IPS-20b (cell line): ENCODE measurements at regions not wholly inside any gene's neighbourhood (a gene's known extent, or its start where the extent isn't known, plus 50 kb on each side); places are given as distances from the start of the nearest gene placed in this dataset.
"Not testable (repeated sequence)": the region's sequence is repeated elsewhere in the genome, so short reads cannot be mapped to it uniquely, and the experiment has no call there.

Experiments
- H3K27ac ChIP-seq: one replicate; pipeline ENCODE4 v1.5.1; 2013; ENCODE audit warnings: low read length
- H3K27me3 ChIP-seq: 2 replicates; pipeline ENCODE4 v1.6.1; 2013; ENCODE audit warnings: mild to moderate bottlenecking, low read length, inconsistent platforms; ENCODE audit not compliant: insufficient read depth
- H3K36me3 ChIP-seq: 2 replicates; pipeline ENCODE4 v1.6.1; 2013; ENCODE audit warnings: low read depth, mild to moderate bottlenecking, inconsistent platforms, low read length, moderate library complexity; ENCODE audit not compliant: insufficient read depth
- H3K4me1 ChIP-seq: 2 replicates; pipeline ENCODE4 v1.6.1; 2013; ENCODE audit warnings: mild to moderate bottlenecking, control low read depth, inconsistent platforms, low read length, moderate library complexity; ENCODE audit not compliant: insufficient read depth
- H3K4me3 ChIP-seq: 2 replicates; pipeline ENCODE4 v1.5.1; 2013; ENCODE audit warnings: mild to moderate bottlenecking, low read length, inconsistent platforms
- H3K9ac ChIP-seq: 2 replicates; pipeline ENCODE4 v1.6.1; 2013; ENCODE audit warnings: low read depth, mild to moderate bottlenecking, inconsistent platforms, low read length, moderate library complexity
- H3K9me3 ChIP-seq: 2 replicates; pipeline ENCODE4 v1.6.1; 2013; ENCODE audit warnings: mild to moderate bottlenecking, low read depth, low read length, inconsistent platforms; ENCODE audit not compliant: insufficient read depth

- Histone ChIP-seq H3K4me1 (no peaks in the 10 kb centered on the region), H3K27me3 (no peaks in the 10 kb centered on the region), H3K36me3 (no peaks in the 10 kb centered on the region), H3K27ac (no peak overlapping the region), H3K9ac (no peak overlapping the region), H3K4me3 (no peak overlapping the region), H3K9me3 (no peaks in the 10 kb centered on the region; the same call in 1 of the 2 replicates)
These were observed 247.8 kb upstream of the PLPP4 start for GRCh38 chr10:120209124-120209762.

GRCh38 chr10:120212275-120212674, 244.8 kb upstream of the PLPP4 start:
- no peaks in the 10 kb centered on the region; the same call in none of the 2 replicates for H3K9me3 ChIP-seq
- H3K27ac ChIP-seq: no peak overlapping the region
- H3K36me3 ChIP-seq: no peaks in the 10 kb centered on the region
- no peak overlapping the region for H3K4me3 ChIP-seq
- no peaks in the 10 kb centered on the region for H3K27me3 ChIP-seq
- H3K9ac ChIP-seq: no peak overlapping the region
- no peaks in the 10 kb centered on the region for H3K4me1 ChIP-seq

- not testable (repeated sequence) for H3K9ac ChIP-seq, H3K4me1 ChIP-seq, H3K9me3 ChIP-seq, H3K36me3 ChIP-seq, H3K27ac ChIP-seq, H3K27me3 ChIP-seq, H3K4me3 ChIP-seq
These were observed 243.7 kb upstream of the PLPP4 start for GRCh38 chr10:120213283-120213682.

GRCh38 chr10:120217736-120218135, 239.3 kb upstream of the PLPP4 start:
- no peaks in the 10 kb centered on the region for H3K36me3 ChIP-seq
- H3K4me3 ChIP-seq: no peak overlapping the region
- H3K9me3 ChIP-seq: no peaks in the 10 kb centered on the region; the same call in 1 of the 2 replicates
- no peaks in the 10 kb centered on the region for H3K27me3 ChIP-seq
- H3K27ac ChIP-seq: no peak overlapping the region
- H3K4me1 ChIP-seq: no peaks in the 10 kb centered on the region
- H3K9ac ChIP-seq: no peak overlapping the region

- H3K4me1 ChIP-seq: no peaks in the 10 kb centered on the region
- H3K36me3 ChIP-seq: no peaks in the 10 kb centered on the region
- H3K4me3 ChIP-seq: no peak overlapping the region
- H3K27ac ChIP-seq: no peak overlapping the region
- H3K27me3 ChIP-seq: no peaks in the 10 kb centered on the region
- H3K9ac ChIP-seq: no peak overlapping the region
- H3K9me3 ChIP-seq: no peaks in the 10 kb centered on the region; the same call in 1 of the 2 replicates
These were observed 235.0 kb upstream of the PLPP4 start for GRCh38 chr10:120221873-120222485.

GRCh38 chr10:120229641-120230040, 227.4 kb upstream of the PLPP4 start:
- Histone ChIP-seq H3K27ac (no peak overlapping the region), H3K4me1 (no peaks in the 10 kb centered on the region)

GRCh38 chr10:120239695-120240094, 217.3 kb upstream of the PLPP4 start:
- not testable (repeated sequence) for H3K4me1 ChIP-seq, H3K36me3 ChIP-seq, H3K27me3 ChIP-seq, H3K9me3 ChIP-seq, H3K27ac ChIP-seq, H3K9ac ChIP-seq, H3K4me3 ChIP-seq

More at GRCh38 chr10:120229641-120230040, 227.4 kb upstream of the PLPP4 start:
- Histone ChIP-seq H3K27me3 (no peaks in the 10 kb centered on the region), H3K9me3 (no peaks in the 10 kb centered on the region; the same call in 1 of the 2 replicates), H3K4me3 (no peak overlapping the region), H3K9ac (no peak overlapping the region), H3K36me3 (no peaks in the 10 kb centered on the region)

- H3K27ac ChIP-seq: no peak overlapping the region
- H3K9ac ChIP-seq: no peak overlapping the region
- H3K27me3 ChIP-seq: no peaks in the 10 kb centered on the region
- no peaks in the 10 kb centered on the region for H3K4me1 ChIP-seq
- no peak overlapping the region for H3K4me3 ChIP-seq
- no peaks in the 10 kb centered on the region for H3K9me3 ChIP-seq
- H3K36me3 ChIP-seq: no peaks in the 10 kb centered on the region
These were observed 205.1 kb upstream of the PLPP4 start for GRCh38 chr10:120251821-120252442.

- H3K27me3 ChIP-seq: no peaks in the 10 kb centered on the region
- no peaks in the 10 kb centered on the region for H3K4me1 ChIP-seq
- H3K9me3 ChIP-seq: no peaks in the 10 kb centered on the region
- no peaks in the 10 kb centered on the region for H3K36me3 ChIP-seq
- no peak overlapping the region for H3K27ac ChIP-seq
- H3K9ac ChIP-seq: no peak overlapping the region
- H3K4me3 ChIP-seq: no peak overlapping the region
These were observed 203.9 kb upstream of the PLPP4 start for GRCh38 chr10:120253131-120253530.

- Histone ChIP-seq H3K4me3 (no peak overlapping the region), H3K36me3 (no peaks in the 10 kb centered on the region), H3K9me3 (no peaks in the 10 kb centered on the region), H3K4me1 (no peaks in the 10 kb centered on the region), H3K27me3 (no peaks in the 10 kb centered on the region), H3K27ac (no peak overlapping the region), H3K9ac (no peak overlapping the region)
These were observed 196.6 kb upstream of the PLPP4 start for GRCh38 chr10:120260456-120260855.

- H3K9ac ChIP-seq: no peak overlapping the region
- no peaks in the 10 kb centered on the region for H3K27me3 ChIP-seq
- no peaks in the 10 kb centered on the region for H3K36me3 ChIP-seq
- no peaks in the 10 kb centered on the region for H3K4me1 ChIP-seq
- no peak overlapping the region for H3K27ac ChIP-seq
- H3K9me3 ChIP-seq: no peaks in the 10 kb centered on the region
- no peak overlapping the region for H3K4me3 ChIP-seq
These were observed 194.0 kb upstream of the PLPP4 start for GRCh38 chr10:120262857-120263547.
